HG02981 (cell line): ENCODE measurements at regions not wholly inside any gene's neighbourhood (a gene's known extent, or its start where the extent isn't known, plus 50 kb on each side); places are given as distances from the start of the nearest gene placed in this dataset.

ENCODE experiments used
- ATAC-seq: cut with Tn5 transposase; IDR thresholded peaks from one replicate; pipeline ENCODE4 v1.9.1; 2021; ENCODE audit warnings: mild to moderate bottlenecking, moderate library complexity; ENCODE audit not compliant: unreplicated experiment

- no peak for ATAC-seq
These were observed 764.0 kb upstream of the CITED2 start for GRCh38 chr6:140138311-140139010.

GRCh38 chr6:140134224-140134623 lies 759.8 kb upstream of the CITED2 start:
- no peak for ATAC-seq

DNA sequence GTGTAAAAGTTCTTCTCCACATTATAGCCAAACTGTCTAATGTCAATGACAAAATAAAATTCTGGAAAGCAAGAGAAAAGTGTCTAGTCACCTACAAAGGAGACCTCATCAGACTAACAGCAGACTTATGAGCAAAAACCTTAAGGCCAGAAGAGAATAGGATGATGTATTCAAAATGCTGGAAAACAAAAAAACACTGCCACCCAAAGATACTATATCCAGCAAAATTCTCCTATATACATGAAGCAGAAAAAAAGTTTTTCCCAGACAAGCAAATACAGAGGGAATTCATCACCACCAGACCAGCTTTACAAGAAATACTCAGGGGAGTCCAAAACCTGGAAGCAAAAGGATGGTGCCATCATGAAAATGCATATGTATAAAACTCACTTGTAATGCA lies 755.6 kb upstream of the CITED2 start:
- ATAC-seq = no peak

- ATAC-seq = no peak
These were observed 750.0 kb upstream of the CITED2 start for GRCh38 chr6:140124498-140124897.

GRCh38 chr6:140108167-140108566 lies 733.7 kb upstream of the CITED2 start:
- no peak for ATAC-seq

- no peak for ATAC-seq
These were observed 732.8 kb upstream of the CITED2 start for GRCh38 chr6:140107216-140107615.

DNA sequence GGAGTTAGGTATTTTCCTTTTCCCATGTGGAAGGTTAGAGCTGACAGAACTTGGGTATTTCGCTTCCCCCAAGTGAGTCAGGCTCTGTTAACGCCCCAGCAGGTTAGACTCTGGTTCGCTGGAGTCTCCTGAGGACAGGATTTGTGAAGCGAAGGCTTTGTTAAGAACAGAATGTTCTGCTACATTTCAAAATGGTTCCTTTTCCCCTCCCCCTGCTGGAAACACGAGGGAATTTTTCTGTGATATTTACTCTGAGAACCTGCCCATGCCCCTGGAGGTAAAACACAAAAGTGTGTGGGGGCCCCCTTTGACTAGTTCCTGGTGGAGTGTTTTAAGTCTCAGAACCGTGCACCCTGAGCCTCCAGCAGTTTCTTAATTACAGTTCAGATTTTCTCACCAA lies 731.4 kb upstream of the CITED2 start:
- ATAC-seq = no peak

DNA sequence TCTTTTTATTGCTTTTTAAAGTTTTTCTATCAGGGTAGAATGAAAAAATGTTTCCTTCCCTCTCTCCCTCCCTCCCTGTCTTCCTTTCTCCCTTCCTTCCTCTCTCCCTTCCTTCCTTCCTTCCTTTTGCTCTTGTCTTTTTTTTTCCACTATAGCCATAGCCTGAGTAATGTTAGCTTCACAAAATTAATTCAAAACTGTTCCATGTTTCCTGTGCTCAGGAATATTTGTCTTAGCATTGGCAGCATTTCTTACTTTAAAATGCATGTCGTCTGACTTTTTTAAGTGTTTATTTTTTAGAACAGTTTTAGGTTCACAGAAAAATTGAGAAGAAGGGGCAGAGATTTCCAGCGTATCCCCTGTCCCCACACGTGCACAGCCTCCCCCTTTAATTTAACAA lies 730.8 kb upstream of the CITED2 start:
- ATAC-seq = no peak

DNA sequence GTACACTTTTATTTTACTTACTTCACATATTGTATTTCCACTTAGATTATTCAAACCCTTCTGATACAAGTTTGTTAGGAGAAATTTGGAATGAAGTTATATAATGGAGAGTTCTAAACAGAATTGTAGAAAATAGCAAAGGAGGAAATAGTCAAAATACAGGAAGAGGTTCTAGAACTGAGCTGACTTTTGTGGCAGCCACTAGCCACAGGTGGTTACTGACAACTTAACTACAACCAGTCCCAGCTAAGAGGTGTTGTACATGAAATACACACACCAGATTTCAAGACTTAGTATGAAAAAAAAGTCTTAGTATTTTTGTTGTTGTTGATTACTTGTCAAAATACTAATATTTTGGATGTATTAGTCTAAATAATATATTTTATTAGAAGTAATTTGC lies 727.4 kb upstream of the CITED2 start:
- no peak for ATAC-seq

GRCh38 chr6:140101367-140101766 lies 726.9 kb upstream of the CITED2 start:
- ATAC-seq = no peak

GRCh38 chr6:140095532-140095931 lies 721.1 kb upstream of the CITED2 start:
- no peak for ATAC-seq

- ATAC-seq = no peak
These were observed 717.4 kb upstream of the CITED2 start for GRCh38 chr6:140091895-140092294.

GRCh38 chr6:140090871-140091270 lies 716.4 kb upstream of the CITED2 start:
- no peak for ATAC-seq

DNA sequence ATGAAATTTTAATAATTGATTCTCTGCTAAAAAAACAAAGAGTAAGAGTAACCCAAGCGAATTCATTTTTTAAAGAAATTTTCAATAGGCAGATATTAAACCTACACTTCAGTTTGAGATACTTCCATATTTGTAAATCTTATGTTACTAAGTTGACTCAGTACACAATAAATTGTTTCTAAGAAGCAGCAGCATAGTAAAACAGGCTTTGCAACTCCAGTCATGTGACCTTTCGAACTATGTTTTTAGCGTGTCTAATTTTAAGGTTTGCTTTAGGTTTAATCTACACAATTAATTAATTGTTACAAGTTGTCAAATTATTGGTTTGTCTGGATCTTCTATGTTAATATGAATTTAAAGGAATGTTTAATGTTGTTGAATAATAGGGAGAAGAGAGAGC lies 708.9 kb upstream of the CITED2 start:
- ATAC-seq = no peak

GRCh38 chr6:140082867-140083297 lies 708.4 kb upstream of the CITED2 start:
- ATAC-seq = no peak

DNA sequence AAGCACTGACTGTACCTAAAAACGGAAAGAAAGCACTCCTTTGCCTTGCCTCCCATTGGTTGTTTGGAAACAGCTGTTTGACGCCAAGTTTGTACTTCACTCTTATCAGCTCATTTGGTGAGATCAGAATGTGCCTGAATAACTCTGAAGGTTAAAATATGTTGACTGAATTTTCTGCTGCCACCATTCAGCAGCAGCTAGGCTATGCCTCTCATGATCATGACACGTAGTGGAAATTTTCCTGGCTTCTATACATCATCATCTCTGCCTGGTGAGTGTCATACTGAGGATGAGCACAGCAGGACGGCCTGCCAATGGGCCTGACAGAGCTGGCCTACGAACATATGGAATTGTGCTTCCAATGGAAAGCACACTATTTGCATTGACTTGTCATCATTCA lies 704.9 kb upstream of the CITED2 start:
- no peak for ATAC-seq

DNA sequence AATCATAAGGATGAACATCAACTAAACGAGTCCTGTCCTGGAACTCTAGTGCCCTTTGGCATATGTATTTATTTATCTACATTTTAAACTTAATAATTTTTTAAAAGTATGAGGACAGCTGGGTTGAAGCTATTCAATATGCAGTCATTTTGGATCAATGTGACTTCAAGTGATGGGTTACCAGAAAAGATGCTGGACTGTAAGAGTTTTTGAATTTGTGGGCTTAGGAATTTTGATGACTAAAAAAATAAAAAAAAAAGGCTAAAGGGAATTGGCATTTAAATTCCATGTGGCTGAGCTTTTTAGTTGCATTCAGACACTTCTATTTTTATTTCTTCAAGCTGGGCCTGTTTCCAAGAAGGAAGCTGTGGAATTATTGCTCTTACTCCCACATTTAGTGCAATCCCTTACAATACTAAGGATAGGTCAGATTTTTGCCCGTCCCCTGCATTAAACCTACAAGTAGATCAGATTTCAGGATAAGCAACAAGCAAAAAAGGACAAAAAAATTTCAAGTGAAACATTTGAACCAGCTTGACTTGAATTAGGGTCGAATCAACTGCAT lies 704.2 kb upstream of the CITED2 start:
- ATAC-seq = no peak

DNA sequence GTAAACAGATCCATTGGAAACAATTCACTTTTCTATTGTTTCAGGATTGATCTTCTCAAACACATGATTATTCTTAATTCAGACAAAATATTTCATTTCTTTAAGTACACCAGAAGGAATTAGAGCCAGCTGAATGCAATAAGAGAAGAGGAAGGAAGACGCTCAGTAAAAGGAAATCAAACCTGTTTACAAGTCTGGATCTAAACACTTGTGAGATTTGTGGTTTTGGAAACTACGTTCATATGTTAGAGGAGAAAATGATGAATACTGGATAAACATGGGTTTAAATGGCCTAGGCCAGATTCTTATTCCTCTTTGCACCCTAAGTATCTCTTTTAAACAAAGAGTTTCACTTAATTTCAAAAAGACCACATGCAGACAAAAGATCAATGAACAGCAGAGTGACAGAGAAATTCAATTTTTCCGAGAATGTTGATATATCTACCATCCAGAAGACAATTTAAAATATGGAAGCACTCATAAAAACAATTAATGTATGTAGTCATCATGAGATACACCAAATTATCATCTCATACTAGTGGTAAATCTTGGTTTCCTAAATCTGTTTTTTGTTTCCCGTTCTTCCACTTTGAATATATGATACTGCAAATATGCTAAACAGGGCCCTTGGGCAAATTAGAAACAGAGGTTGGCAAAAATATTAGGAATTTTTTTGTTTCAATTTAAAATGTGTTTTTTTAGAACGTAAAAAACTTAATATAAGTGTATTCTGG lies 703.5 kb upstream of the CITED2 start:
- no peak for ATAC-seq

DNA sequence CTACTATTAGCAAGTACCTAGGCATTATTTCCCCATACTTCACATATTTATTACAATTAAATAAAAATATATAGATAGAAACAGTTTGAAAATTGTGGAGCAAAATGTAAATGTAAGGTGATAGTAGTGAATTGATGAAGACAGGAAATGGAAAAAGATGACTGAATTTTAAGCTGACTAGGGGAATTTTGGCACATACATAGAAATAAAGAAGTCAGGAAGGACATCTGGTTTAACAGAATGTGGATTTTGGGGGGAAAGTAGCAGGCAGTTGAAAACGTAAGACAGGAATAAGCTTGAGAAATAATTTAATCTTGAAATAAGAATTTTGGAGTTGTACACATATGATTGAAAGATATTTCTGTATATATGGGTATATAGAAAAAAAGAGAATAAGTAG lies 701.7 kb upstream of the CITED2 start:
- no peak for ATAC-seq

- ATAC-seq = no peak
These were observed 699.0 kb upstream of the CITED2 start for GRCh38 chr6:140073456-140073855.

DNA sequence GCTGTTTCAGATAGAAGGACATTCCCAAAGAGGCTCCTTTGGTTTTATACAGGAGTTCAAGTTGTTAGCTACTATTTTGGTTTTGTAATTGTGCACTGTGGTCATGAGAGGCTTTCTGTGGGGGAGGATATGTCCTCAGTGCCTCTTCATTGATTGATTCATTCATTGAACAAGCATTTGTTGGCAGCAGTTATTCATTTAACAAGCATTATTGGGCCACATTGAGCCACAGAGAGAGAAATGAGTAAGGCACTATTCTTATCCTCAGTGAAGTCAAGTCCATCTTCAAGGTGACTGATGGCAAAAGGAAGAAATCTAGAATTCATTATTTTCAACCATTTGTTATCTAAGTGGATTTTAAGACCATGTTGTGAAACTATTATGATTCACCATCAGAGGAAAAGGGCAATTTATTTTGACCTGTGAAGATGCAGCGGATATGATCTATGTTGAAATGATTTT lies 697.2 kb upstream of the CITED2 start:
- ATAC-seq = no peak

DNA sequence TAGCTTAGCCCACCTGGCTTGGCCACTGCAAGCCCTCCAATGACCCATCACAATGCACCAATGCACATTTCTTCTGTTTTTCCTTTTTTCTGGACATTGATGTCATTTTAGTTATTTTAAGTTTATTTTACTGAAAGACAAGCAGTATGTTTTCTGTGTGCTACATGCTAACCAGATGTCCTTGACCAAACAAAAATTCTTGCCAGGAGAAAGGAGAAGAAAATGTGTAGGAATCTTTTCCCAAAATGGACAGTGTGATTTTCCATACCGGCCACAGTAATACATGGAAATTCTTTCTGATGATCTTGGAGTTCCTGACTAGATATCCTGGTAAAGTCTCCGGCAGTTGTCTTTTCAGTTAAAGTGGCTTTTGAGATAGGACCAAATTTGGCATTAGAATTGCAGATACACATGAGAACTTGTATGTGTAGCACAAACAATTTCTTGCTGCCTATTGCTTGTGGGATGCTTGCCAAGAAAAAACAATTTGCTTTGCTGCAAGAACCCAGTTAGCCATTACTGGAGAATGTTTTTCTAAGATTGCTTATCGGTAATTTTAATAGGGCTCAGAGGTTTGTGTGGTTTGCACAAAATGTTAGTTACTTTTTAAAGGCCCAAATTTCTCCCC lies 696.5 kb upstream of the CITED2 start:
- ATAC-seq = no peak
